Peyer's patch (tissue), 4 donors: ENCODE measurements at regions not wholly inside any gene's neighbourhood (a gene's known extent, or its start where the extent isn't known, plus 50 kb on each side); places are given as distances from the start of the nearest gene placed in this dataset.

Experiments
- DNase-seq, 3 donors: peaks; one replicate each; pipeline ENCODE4 v3.0.0-alpha.2; 2017 to 2019
- H3K27ac ChIP-seq, 4 donors: fragments of 200-600 bp; sonication (generic); one replicate each; pipeline ENCODE4 v1.5.1; 2016 to 2019
- H3K27me3 ChIP-seq, 2 donors: fragments of 200-600 bp; sonication (generic); one replicate each; pipeline ENCODE4 v1.5.1; 2019
- H3K36me3 ChIP-seq, 3 donors: fragments of 200-600 bp; sonication (generic); one replicate each; pipeline ENCODE4 v1.5.1; 2016 to 2019
- H3K4me1 ChIP-seq, 4 donors: fragments of 200-600 bp; sonication (generic); one replicate each; pipeline ENCODE4 v1.5.1; 2016 to 2019
- H3K4me3 ChIP-seq, 4 donors: fragments of 200-600 bp; sonication (generic); 1 replicate in 3 of 4; 2 replicates in 1 of 4; pipeline ENCODE4 v1.5.1; 2016 to 2019; ENCODE audit warnings: mild to moderate bottlenecking in 1 of 4
- H3K9me3 ChIP-seq, 4 donors: fragments of 200-600 bp; sonication (generic); one replicate each; pipeline ENCODE4 v1.5.1; 2016 to 2019; ENCODE audit warnings: mild to moderate bottlenecking in 1 of 4
- POLR2A ChIP-seq, 2 donors: fragments of 450-650 bp; IDR thresholded peaks; one replicate each; pipeline ENCODE4 v1.5.1; 2017; ENCODE audit warnings: antibody characterized with exemption in 2 of 2, mild to moderate bottlenecking in 2 of 2, moderate library complexity in 2 of 2
- TF ChIP-seq, protein P1 (sequence below), 6 experiments: fragments of 450-650 bp in 4 of 6; fragments of 200-600 bp in 2 of 6; sonication (generic) in 1 of 6; IDR thresholded peaks; one replicate each; pipeline ENCODE4 v1.5.1; 2017 to 2019; ENCODE audit warnings: antibody characterized with exemption in 6 of 6, mild to moderate bottlenecking in 3 of 6, moderate library complexity in 1 of 6

GRCh38 chr3:189103208-189103607, 68.6 kb upstream of the TPRG1 start:
- no peaks in the 10 kb centered on the region for H3K27me3 ChIP-seq
- H3K27ac ChIP-seq = no peak overlapping the region
- H3K4me3 ChIP-seq = no peak overlapping the region
- no peak for TF ChIP-seq POLR2A (IDR thresholded peaks at IDR 0.05)
- TF ChIP-seq, protein P1, sequence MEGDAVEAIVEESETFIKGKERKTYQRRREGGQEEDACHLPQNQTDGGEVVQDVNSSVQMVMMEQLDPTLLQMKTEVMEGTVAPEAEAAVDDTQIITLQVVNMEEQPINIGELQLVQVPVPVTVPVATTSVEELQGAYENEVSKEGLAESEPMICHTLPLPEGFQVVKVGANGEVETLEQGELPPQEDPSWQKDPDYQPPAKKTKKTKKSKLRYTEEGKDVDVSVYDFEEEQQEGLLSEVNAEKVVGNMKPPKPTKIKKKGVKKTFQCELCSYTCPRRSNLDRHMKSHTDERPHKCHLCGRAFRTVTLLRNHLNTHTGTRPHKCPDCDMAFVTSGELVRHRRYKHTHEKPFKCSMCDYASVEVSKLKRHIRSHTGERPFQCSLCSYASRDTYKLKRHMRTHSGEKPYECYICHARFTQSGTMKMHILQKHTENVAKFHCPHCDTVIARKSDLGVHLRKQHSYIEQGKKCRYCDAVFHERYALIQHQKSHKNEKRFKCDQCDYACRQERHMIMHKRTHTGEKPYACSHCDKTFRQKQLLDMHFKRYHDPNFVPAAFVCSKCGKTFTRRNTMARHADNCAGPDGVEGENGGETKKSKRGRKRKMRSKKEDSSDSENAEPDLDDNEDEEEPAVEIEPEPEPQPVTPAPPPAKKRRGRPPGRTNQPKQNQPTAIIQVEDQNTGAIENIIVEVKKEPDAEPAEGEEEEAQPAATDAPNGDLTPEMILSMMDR (IDR thresholded peaks at IDR 0.05) = no peak
- no peaks in the 10 kb centered on the region for H3K4me1 ChIP-seq
- no peaks in the 10 kb centered on the region for H3K9me3 ChIP-seq
- DNase-seq = no peak
- no peaks in the 10 kb centered on the region for H3K36me3 ChIP-seq

DNA sequence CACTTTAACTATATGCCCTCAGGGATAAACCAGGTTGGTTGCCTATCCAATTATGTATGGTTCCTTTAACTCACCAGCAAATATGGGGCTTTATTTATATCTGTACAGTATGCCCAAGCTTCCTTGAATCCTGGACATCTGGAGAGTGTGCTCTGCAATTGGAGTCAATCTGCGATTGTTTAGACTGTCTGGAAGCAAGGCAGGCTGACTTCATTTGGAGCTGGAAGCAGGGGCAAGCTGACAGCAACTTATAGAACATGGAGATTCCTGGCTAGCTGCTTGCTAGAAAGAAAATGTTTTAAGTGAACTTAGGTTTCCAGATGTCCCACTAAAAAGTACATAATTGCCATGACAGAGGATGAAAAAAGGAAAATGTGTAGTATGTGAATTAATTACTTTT, 63.7 kb upstream of the TPRG1 start:
- Histone ChIP-seq H3K36me3 (no peaks in the 10 kb centered on the region), H3K4me3 (no peak overlapping the region), H3K4me1 (no peaks in the 10 kb centered on the region), H3K27me3 (no peaks in the 10 kb centered on the region), H3K9me3 (no peaks in the 10 kb centered on the region), H3K27ac (no peak overlapping the region)
- TF ChIP-seq, protein P1 (IDR thresholded peaks at IDR 0.05) = no peak
- no peak for TF ChIP-seq POLR2A (IDR thresholded peaks at IDR 0.05)
- DNase-seq = no peak

DNA sequence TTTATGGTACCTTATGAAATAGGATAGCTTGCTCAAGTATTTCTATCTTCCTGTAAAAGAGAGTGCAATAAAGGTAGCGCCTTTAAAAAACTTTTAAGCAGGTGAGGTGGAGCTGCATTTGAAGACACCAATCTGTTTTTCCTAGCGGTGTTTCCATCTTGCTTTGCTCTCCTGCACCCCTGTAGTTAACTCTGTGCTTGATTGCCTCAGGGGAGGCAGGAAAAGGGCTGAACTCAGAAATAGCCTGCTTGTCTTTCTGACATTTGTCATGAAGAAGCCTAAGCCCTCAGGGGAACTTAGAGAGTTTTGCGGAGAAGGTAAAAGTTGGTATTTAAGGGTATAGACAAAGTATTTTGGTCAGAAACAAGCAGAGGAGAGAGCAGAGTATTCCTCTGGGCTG, 63.0 kb upstream of the TPRG1 start:
- Histone ChIP-seq H3K9me3 (no peaks in the 10 kb centered on the region), H3K27ac (no peak overlapping the region), H3K36me3 (no peaks in the 10 kb centered on the region), H3K4me3 (no peak overlapping the region), H3K4me1 (no peaks in the 10 kb centered on the region), H3K27me3 (no peaks in the 10 kb centered on the region)
- TF ChIP-seq POLR2A (IDR thresholded peaks at IDR 0.05) = no peak
- TF ChIP-seq, protein P1 (IDR thresholded peaks at IDR 0.05) = no peak
- DNase-seq = no peak

GRCh38 chr3:189109145-189109544, 62.6 kb upstream of the TPRG1 start:
- Histone ChIP-seq H3K27me3 (no peaks in the 10 kb centered on the region), H3K4me1 (no peaks in the 10 kb centered on the region), H3K36me3 (no peaks in the 10 kb centered on the region), H3K9me3 (no peaks in the 10 kb centered on the region), H3K4me3 (no peak overlapping the region), H3K27ac (no peak overlapping the region)
- DNase-seq = no peak
- TF ChIP-seq, protein P1 (IDR thresholded peaks at IDR 0.05) = no peak
- no peak for TF ChIP-seq POLR2A (IDR thresholded peaks at IDR 0.05)

- H3K36me3 ChIP-seq = no peaks in the 10 kb centered on the region
- H3K4me1 ChIP-seq = no peaks in the 10 kb centered on the region
- H3K27me3 ChIP-seq = no peaks in the 10 kb centered on the region
- no peak overlapping the region for H3K27ac ChIP-seq
- no peak overlapping the region for H3K4me3 ChIP-seq
- H3K9me3 ChIP-seq = no peaks in the 10 kb centered on the region
- TF ChIP-seq, protein P1 (IDR thresholded peaks at IDR 0.05) = no peak
- no peak for TF ChIP-seq POLR2A (IDR thresholded peaks at IDR 0.05)
- DNase-seq = no peak
Observed at GRCh38 chr3:189117087-189117486, 54.7 kb upstream of the TPRG1 start.

GRCh38 chr3:189118896-189119295, 52.9 kb upstream of the TPRG1 start:
- TF ChIP-seq, protein P1 (IDR thresholded peaks at IDR 0.05) = no peak
- TF ChIP-seq POLR2A (IDR thresholded peaks at IDR 0.05) = no peak
- Histone ChIP-seq H3K36me3 (no peaks in the 10 kb centered on the region), H3K4me1 (peaks cover 0 to 2% (median 0%) of the 10 kb centered on the region in 4 donors), H3K27ac (no peak overlapping the region), H3K9me3 (no peaks in the 10 kb centered on the region), H3K4me3 (no peak overlapping the region), H3K27me3 (no peaks in the 10 kb centered on the region)
- DNase-seq = no peak
